WTC11 (cell line): ENCODE measurements at regions not wholly inside any gene's neighbourhood (a gene's known extent, or its start where the extent isn't known, plus 50 kb on each side); places are given as distances from the start of the nearest gene placed in this dataset.

Source experiments
- ATAC-seq: fragments of 200-7000 bp; cut with Tn5 transposase; 2 replicates; pipeline ENCODE4 v1.10.0; 2021; ENCODE audit warnings: mild to moderate bottlenecking, moderate library complexity
- CTCF ChIA-PET: fragments of 300-600 bp; sonication (Branson Sonifier 250); formaldehyde crosslinking; loops from one replicate; lab custom pipeline; 2021; ENCODE audit warnings: antibody characterized with exemption; lab: Charles Lee
- POLR2A ChIA-PET: fragments of 350-600 bp; sonication (Branson Sonifier 250); formaldehyde crosslinking; loops from one replicate; lab custom pipeline; 2021; ENCODE audit warnings: antibody characterized with exemption; lab: Charles Lee
- DNase-seq: peaks from one replicate; pipeline ENCODE4 v3.0.0; 2021; ENCODE audit warnings: low spot score
- H3K27ac Mint-ChIP-seq: 2 replicates; pipeline ENCODE4 v1.8.0; 2021; ENCODE audit warnings: mixed read lengths
- H3K27me3 Mint-ChIP-seq: 2 replicates; pipeline ENCODE4 v1.8.0; 2021; ENCODE audit warnings: low read depth, mild to moderate bottlenecking, moderate library complexity, mixed read lengths
- H3K36me3 Mint-ChIP-seq: 2 replicates; pipeline ENCODE4 v1.8.0; 2021; ENCODE audit warnings: mixed read lengths
- H3K4me1 Mint-ChIP-seq: 2 replicates; pipeline ENCODE4 v1.8.0; 2022; ENCODE audit warnings: mixed read lengths
- H3K4me3 Mint-ChIP-seq: 2 replicates; pipeline ENCODE4 v1.8.0; 2021; ENCODE audit warnings: mild to moderate bottlenecking, moderate library complexity, mixed read lengths
- H3K9me3 Mint-ChIP-seq: 2 replicates; pipeline ENCODE4 v1.8.0; 2021; ENCODE audit warnings: mixed read lengths
- ESRRA ChIP-seq: sonication (generic); formaldehyde crosslinking; IDR thresholded peaks from 2 replicates; pipeline ENCODE4 v1.8.1; 2022; ENCODE audit warnings: mild to moderate bottlenecking, missing genetic modification reagents, borderline replicate concordance
- ETV6 ChIP-seq: sonication (generic); formaldehyde crosslinking; IDR thresholded peaks from 2 replicates; pipeline ENCODE4 v1.8.1; 2022; ENCODE audit warnings: mild to moderate bottlenecking, missing genetic modification reagents
- FOXJ3 ChIP-seq: sonication (generic); formaldehyde crosslinking; IDR thresholded peaks from 2 replicates; pipeline ENCODE4 v1.9.0; 2021; ENCODE audit warnings: missing genetic modification reagents, mild to moderate bottlenecking, borderline replicate concordance
- GABPB1 ChIP-seq: sonication (generic); formaldehyde crosslinking; IDR thresholded peaks from 2 replicates; pipeline ENCODE4 v1.8.1; 2023; ENCODE audit warnings: mild to moderate bottlenecking, missing genetic modification reagents
- GTF2I ChIP-seq: fragments of 250-450 bp; sonication (Bioruptor Pico); conservative IDR thresholded peaks from 2 replicates; pipeline ENCODE4 v1.4.0; 2021; ENCODE audit warnings: mild to moderate bottlenecking
- MXD4 ChIP-seq: fragments of 250-450 bp; sonication (Bioruptor Pico); IDR thresholded peaks from 2 replicates; pipeline ENCODE4 v1.8.0; 2021; ENCODE audit warnings: mild to moderate bottlenecking, moderate library complexity, borderline replicate concordance
- NFYB ChIP-seq: sonication (generic); formaldehyde crosslinking; conservative IDR thresholded peaks from 2 replicates; pipeline ENCODE4 v1.8.0; 2022; ENCODE audit warnings: low read depth, missing genetic modification reagents
- SP1 ChIP-seq: sonication (generic); formaldehyde crosslinking; conservative IDR thresholded peaks from 2 replicates; pipeline ENCODE4 v1.8.1; 2022; ENCODE audit warnings: missing genetic modification reagents
- ZNF138 ChIP-seq: sonication (generic); formaldehyde crosslinking; conservative IDR thresholded peaks from 2 replicates; pipeline ENCODE4 v1.8.1; 2022; ENCODE audit warnings: mild to moderate bottlenecking, moderate library complexity, missing genetic modification reagents
- ZNF263 ChIP-seq: sonication (generic); formaldehyde crosslinking; IDR thresholded peaks from 2 replicates; pipeline ENCODE4 v1.8.1; 2022; ENCODE audit warnings: low read depth, mild to moderate bottlenecking, moderate library complexity, missing genetic modification reagents
- ZNF416 ChIP-seq: fragments of 250-450 bp; sonication (Bioruptor Pico); IDR thresholded peaks from 2 replicates; pipeline ENCODE4 v1.9.0; 2021; ENCODE audit warnings: mild to moderate bottlenecking, inconsistent platforms
- ZNF671 ChIP-seq: fragments of 250-450 bp; sonication (Bioruptor Pico); IDR thresholded peaks from 2 replicates; pipeline ENCODE4 v1.8.0; 2021; ENCODE audit warnings: mild to moderate bottlenecking
- TF ChIP-seq, protein P1 (sequence below): sonication (generic); formaldehyde crosslinking; IDR thresholded peaks from 2 replicates; pipeline ENCODE4 v1.8.0; 2022; ENCODE audit warnings: mild to moderate bottlenecking, missing genetic modification reagents
- TF ChIP-seq, protein P2 (sequence below): sonication (generic); formaldehyde crosslinking; IDR thresholded peaks from 2 replicates; pipeline ENCODE4 v1.8.0; 2023; ENCODE audit warnings: missing genetic modification reagents
- TF ChIP-seq, protein P3 (sequence below): sonication (generic); formaldehyde crosslinking; IDR thresholded peaks from 2 replicates; pipeline ENCODE4 v1.8.1; 2022; ENCODE audit warnings: low read depth, mild to moderate bottlenecking, moderate library complexity, missing genetic modification reagents, borderline replicate concordance
- TF ChIP-seq, protein P4 (sequence below): sonication (generic); formaldehyde crosslinking; IDR thresholded peaks from 2 replicates; pipeline ENCODE4 v1.8.1; 2023; ENCODE audit warnings: mild to moderate bottlenecking, missing genetic modification reagents, moderate library complexity
- TF ChIP-seq, protein P5 (sequence below): sonication (generic); formaldehyde crosslinking; IDR thresholded peaks from 2 replicates; pipeline ENCODE4 v1.8.1; 2023; ENCODE audit warnings: mild to moderate bottlenecking, moderate library complexity, missing genetic modification reagents
- TF ChIP-seq, protein P6 (sequence below): fragments of 250-450 bp; sonication (Bioruptor Pico); IDR thresholded peaks from 2 replicates; pipeline ENCODE4 v1.9.0; 2021; ENCODE audit warnings: mild to moderate bottlenecking, borderline replicate concordance
- TF ChIP-seq, protein P7 (sequence below): sonication (generic); formaldehyde crosslinking; IDR thresholded peaks from 2 replicates; pipeline ENCODE4 v1.8.0; 2022; ENCODE audit warnings: mild to moderate bottlenecking, missing genetic modification reagents
- TF ChIP-seq, protein P8 (sequence below): sonication (generic); formaldehyde crosslinking; IDR thresholded peaks from 2 replicates; pipeline ENCODE4 v1.8.0; 2022; ENCODE audit warnings: mild to moderate bottlenecking, missing genetic modification reagents
- TF ChIP-seq, protein P9 (sequence below): sonication (generic); formaldehyde crosslinking; IDR thresholded peaks from 2 replicates; pipeline ENCODE4 v1.8.1; 2022; ENCODE audit warnings: mild to moderate bottlenecking, moderate library complexity, missing genetic modification reagents
- TF ChIP-seq, protein P10 (sequence below): sonication (generic); formaldehyde crosslinking; conservative IDR thresholded peaks from 2 replicates; pipeline ENCODE4 v1.8.1; 2022; ENCODE audit warnings: mild to moderate bottlenecking, missing genetic modification reagents
- TF ChIP-seq, protein P11 (sequence below): fragments of 250-450 bp; sonication (Bioruptor Pico); IDR thresholded peaks from 2 replicates; pipeline ENCODE4 v1.9.0; 2021; ENCODE audit warnings: moderate library complexity, mild to moderate bottlenecking, inconsistent platforms, borderline replicate concordance

DNA sequence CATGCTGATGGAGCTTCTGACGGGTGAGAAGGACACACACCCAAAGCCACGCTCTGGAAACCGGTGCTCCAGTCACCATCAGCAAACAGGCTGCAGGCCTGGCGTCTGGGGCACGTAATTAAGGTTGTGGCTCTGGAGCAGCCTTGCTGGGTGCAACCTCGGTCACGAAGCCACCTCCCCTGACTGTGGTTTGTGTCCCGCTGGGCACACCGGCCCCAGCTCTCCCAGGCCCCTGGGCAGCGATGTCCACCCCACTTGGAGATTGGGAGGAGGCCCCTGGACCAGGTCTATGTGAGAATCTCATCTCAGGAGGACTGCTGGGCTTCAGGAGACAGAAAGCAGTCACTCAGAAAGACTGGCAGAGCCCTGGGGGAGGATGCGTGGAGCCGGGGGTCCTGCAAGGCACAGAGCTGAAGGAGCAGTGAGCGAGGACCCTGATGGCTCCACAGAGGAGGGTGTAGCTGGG lies 631.6 kb downstream of the BRD1 start (continued):
- TF ChIP-seq, protein P1, sequence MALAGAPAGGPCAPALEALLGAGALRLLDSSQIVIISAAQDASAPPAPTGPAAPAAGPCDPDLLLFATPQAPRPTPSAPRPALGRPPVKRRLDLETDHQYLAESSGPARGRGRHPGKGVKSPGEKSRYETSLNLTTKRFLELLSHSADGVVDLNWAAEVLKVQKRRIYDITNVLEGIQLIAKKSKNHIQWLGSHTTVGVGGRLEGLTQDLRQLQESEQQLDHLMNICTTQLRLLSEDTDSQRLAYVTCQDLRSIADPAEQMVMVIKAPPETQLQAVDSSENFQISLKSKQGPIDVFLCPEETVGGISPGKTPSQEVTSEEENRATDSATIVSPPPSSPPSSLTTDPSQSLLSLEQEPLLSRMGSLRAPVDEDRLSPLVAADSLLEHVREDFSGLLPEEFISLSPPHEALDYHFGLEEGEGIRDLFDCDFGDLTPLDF (CRISPR knock-in tag) = no peak
- no peak for TF ChIP-seq ZNF671 (CRISPR knock-in tag)
- no peak for TF ChIP-seq SP1
- no peak for TF ChIP-seq NFYB (CRISPR knock-in tag)

DNA sequence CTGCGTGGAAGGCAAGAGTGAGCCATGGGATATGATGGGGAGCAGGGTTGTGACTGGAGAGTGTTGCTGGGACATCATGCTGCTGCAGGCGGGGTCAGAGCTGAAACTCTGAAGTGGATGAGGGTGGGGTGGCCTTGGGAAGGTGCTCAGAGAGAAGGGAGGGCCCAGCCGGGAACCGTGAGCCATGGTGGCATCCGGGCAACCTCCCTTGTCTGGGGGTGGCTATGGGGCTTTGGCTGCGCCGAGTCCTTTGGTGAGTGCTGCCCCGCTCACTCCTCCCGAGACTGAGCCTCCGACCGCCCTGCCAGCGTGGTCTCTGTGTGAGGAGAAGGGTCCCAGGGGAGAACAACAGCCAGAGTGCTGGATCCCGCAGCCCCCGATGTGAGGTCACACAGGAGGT lies 632.0 kb downstream of the BRD1 start:
- no peaks in the 10 kb centered on the region for H3K9me3 Mint-ChIP-seq
- DNase-seq = no peak
- ATAC-seq = no peak
- TF ChIP-seq, protein P2, sequence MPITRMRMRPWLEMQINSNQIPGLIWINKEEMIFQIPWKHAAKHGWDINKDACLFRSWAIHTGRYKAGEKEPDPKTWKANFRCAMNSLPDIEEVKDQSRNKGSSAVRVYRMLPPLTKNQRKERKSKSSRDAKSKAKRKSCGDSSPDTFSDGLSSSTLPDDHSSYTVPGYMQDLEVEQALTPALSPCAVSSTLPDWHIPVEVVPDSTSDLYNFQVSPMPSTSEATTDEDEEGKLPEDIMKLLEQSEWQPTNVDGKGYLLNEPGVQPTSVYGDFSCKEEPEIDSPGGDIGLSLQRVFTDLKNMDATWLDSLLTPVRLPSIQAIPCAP (CRISPR knock-in tag) = no peak
- TF ChIP-seq, protein P3, sequence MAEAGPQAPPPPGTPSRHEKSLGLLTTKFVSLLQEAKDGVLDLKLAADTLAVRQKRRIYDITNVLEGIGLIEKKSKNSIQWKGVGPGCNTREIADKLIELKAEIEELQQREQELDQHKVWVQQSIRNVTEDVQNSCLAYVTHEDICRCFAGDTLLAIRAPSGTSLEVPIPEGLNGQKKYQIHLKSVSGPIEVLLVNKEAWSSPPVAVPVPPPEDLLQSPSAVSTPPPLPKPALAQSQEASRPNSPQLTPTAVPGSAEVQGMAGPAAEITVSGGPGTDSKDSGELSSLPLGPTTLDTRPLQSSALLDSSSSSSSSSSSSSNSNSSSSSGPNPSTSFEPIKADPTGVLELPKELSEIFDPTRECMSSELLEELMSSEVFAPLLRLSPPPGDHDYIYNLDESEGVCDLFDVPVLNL (CRISPR knock-in tag) = no peak
- no peak for TF ChIP-seq ETV6 (CRISPR knock-in tag)
- TF ChIP-seq, protein P4, sequence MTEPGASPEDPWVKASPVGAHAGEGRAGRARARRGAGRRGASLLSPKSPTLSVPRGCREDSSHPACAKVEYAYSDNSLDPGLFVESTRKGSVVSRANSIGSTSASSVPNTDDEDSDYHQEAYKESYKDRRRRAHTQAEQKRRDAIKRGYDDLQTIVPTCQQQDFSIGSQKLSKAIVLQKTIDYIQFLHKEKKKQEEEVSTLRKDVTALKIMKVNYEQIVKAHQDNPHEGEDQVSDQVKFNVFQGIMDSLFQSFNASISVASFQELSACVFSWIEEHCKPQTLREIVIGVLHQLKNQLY (CRISPR knock-in tag) = no peak
- no peak for TF ChIP-seq GTF2I (CRISPR knock-in tag)
- TF ChIP-seq, protein P5, sequence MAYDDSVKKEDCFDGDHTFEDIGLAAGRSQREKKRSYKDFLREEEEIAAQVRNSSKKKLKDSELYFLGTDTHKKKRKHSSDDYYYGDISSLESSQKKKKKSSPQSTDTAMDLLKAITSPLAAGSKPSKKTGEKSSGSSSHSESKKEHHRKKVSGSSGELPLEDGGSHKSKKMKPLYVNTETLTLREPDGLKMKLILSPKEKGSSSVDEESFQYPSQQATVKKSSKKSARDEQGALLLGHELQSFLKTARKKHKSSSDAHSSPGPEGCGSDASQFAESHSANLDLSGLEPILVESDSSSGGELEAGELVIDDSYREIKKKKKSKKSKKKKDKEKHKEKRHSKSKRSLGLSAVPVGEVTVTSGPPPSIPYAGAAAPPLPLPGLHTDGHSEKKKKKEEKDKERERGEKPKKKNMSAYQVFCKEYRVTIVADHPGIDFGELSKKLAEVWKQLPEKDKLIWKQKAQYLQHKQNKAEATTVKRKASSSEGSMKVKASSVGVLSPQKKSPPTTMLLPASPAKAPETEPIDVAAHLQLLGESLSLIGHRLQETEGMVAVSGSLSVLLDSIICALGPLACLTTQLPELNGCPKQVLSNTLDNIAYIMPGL = no peak
- TF ChIP-seq ZNF263 = no peak
- no peak for TF ChIP-seq ESRRA (CRISPR knock-in tag)
- TF ChIP-seq, protein P6, sequence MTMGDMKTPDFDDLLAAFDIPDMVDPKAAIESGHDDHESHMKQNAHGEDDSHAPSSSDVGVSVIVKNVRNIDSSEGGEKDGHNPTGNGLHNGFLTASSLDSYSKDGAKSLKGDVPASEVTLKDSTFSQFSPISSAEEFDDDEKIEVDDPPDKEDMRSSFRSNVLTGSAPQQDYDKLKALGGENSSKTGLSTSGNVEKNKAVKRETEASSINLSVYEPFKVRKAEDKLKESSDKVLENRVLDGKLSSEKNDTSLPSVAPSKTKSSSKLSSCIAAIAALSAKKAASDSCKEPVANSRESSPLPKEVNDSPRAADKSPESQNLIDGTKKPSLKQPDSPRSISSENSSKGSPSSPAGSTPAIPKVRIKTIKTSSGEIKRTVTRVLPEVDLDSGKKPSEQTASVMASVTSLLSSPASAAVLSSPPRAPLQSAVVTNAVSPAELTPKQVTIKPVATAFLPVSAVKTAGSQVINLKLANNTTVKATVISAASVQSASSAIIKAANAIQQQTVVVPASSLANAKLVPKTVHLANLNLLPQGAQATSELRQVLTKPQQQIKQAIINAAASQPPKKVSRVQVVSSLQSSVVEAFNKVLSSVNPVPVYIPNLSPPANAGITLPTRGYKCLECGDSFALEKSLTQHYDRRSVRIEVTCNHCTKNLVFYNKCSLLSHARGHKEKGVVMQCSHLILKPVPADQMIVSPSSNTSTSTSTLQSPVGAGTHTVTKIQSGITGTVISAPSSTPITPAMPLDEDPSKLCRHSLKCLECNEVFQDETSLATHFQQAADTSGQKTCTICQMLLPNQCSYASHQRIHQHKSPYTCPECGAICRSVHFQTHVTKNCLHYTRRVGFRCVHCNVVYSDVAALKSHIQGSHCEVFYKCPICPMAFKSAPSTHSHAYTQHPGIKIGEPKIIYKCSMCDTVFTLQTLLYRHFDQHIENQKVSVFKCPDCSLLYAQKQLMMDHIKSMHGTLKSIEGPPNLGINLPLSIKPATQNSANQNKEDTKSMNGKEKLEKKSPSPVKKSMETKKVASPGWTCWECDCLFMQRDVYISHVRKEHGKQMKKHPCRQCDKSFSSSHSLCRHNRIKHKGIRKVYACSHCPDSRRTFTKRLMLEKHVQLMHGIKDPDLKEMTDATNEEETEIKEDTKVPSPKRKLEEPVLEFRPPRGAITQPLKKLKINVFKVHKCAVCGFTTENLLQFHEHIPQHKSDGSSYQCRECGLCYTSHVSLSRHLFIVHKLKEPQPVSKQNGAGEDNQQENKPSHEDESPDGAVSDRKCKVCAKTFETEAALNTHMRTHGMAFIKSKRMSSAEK (CRISPR knock-in tag) = no peak
- TF ChIP-seq FOXJ3 (CRISPR knock-in tag) = no peak
- TF ChIP-seq ZNF416 (CRISPR knock-in tag) = no peak
- TF ChIP-seq ZNF138 = no peak
- TF ChIP-seq, protein P7, sequence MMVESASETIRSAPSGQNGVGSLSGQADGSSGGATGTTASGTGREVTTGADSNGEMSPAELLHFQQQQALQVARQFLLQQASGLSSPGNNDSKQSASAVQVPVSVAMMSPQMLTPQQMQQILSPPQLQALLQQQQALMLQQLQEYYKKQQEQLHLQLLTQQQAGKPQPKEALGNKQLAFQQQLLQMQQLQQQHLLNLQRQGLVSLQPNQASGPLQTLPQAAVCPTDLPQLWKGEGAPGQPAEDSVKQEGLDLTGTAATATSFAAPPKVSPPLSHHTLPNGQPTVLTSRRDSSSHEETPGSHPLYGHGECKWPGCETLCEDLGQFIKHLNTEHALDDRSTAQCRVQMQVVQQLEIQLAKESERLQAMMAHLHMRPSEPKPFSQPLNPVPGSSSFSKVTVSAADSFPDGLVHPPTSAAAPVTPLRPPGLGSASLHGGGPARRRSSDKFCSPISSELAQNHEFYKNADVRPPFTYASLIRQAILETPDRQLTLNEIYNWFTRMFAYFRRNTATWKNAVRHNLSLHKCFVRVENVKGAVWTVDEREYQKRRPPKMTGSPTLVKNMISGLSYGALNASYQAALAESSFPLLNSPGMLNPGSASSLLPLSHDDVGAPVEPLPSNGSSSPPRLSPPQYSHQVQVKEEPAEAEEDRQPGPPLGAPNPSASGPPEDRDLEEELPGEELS (CRISPR knock-in tag) = no peak
- TF ChIP-seq MXD4 (CRISPR knock-in tag) = no peak
- TF ChIP-seq, protein P8, sequence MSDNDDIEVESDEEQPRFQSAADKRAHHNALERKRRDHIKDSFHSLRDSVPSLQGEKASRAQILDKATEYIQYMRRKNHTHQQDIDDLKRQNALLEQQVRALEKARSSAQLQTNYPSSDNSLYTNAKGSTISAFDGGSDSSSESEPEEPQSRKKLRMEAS (CRISPR knock-in tag) = no peak
- TF ChIP-seq, protein P9, sequence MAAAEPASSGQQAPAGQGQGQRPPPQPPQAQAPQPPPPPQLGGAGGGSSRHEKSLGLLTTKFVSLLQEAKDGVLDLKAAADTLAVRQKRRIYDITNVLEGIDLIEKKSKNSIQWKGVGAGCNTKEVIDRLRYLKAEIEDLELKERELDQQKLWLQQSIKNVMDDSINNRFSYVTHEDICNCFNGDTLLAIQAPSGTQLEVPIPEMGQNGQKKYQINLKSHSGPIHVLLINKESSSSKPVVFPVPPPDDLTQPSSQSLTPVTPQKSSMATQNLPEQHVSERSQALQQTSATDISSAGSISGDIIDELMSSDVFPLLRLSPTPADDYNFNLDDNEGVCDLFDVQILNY (CRISPR knock-in tag) = no peak
- TF ChIP-seq, protein P10, sequence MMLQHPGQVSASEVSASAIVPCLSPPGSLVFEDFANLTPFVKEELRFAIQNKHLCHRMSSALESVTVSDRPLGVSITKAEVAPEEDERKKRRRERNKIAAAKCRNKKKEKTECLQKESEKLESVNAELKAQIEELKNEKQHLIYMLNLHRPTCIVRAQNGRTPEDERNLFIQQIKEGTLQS (CRISPR knock-in tag) = no peak
- no peak for TF ChIP-seq GABPB1 (CRISPR knock-in tag)
- TF ChIP-seq, protein P11, sequence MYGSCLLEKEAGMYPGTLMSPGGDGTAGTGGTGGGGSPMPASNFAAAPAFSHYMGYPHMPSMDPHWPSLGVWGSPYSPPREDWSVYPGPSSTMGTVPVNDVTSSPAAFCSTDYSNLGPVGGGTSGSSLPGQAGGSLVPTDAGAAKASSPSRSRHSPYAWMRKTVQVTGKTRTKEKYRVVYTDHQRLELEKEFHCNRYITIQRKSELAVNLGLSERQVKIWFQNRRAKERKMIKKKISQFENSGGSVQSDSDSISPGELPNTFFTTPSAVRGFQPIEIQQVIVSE = no peak
- no peak overlapping the region for H3K27ac Mint-ChIP-seq
- H3K27me3 Mint-ChIP-seq = no peaks in the 10 kb centered on the region
- POLR2A ChIA-PET = no interaction called here
- H3K36me3 Mint-ChIP-seq = no peaks in the 10 kb centered on the region
- peaks cover 19% of the 10 kb centered on the region for H3K4me1 Mint-ChIP-seq
- no peak overlapping the region for H3K4me3 Mint-ChIP-seq
- CTCF ChIA-PET = no interaction called here
